K562 (cell line): ENCODE measurements at regions not wholly inside any gene's neighbourhood (a gene's known extent, or its start where the extent isn't known, plus 50 kb on each side); places are given as distances from the start of the nearest gene placed in this dataset.

Source experiments
- ATAC-seq: fragments of 200-7000 bp; cut with Tn5 transposase; 3 replicates; pipeline ENCODE4 v1.9.1; 2020; ENCODE audit warnings: moderate library complexity
- BruUV-seq: library from RNA; stranded (reverse); fragments of 400-500 nt; replicated peaks from 2 replicates; lab custom pipeline; 2021; lab: Mats Ljungman, UMichigan
- CTCF ChIA-PET: fragments of 300-600 bp; formaldehyde crosslinking; extraction: SDS; loops from one replicate; lab custom pipeline; 2021; ENCODE audit warnings: low intra/inter-chr PET ratio; lab: Yijun Ruan, JAX
- POLR2A ChIA-PET: fragments of 300-600, 350-650 bp; sonication (Branson Sonifier 250); formaldehyde crosslinking; extraction: SDS; loops from one replicate; lab custom pipeline; 2021; ENCODE audit warnings: antibody characterized with exemption, inconsistent platforms; lab: Yijun Ruan, JAX
- DNase-seq, 4 experiments: peaks; one replicate each; pipeline versions ENCODE4 v3.0.0 to v3.0.0-alpha.2; 2011 to 2018; ENCODE audit warnings: low spot score in 3 of 4, mixed read lengths in 3 of 4; ENCODE audit errors: extremely low read depth in 1 of 4
- FAIRE-seq: peaks from 2 replicates; lab custom pipeline; 2011; peaks lifted over from hg19 to GRCh38; lab: Jason Lieb, UNC
- H2AFZ ChIP-seq: 2 replicates; pipeline ENCODE4 v1.6.0; 2011; ENCODE audit warnings: low read depth, low read length, control low read depth, inconsistent platforms
- H3K27ac ChIP-seq: fragments of 200-600 bp; 3 replicates; pipeline ENCODE4 v1.8.0; 2011; ENCODE audit warnings: low read depth, mild to moderate bottlenecking, control low read depth, inconsistent platforms, low read length, moderate library complexity, mixed read lengths; ENCODE audit errors: extremely low read depth
- H3K27me3 ChIP-seq, 2 experiments: fragments of 300-600 bp in 1 of 2; 2 replicates in 1 of 2; 3 replicates in 1 of 2; pipeline versions ENCODE4 v1.6.0 to v1.8.0; 2011; ENCODE audit warnings: inconsistent platforms in 2 of 2, low read length in 2 of 2, mild to moderate bottlenecking in 1 of 2, mixed read lengths in 1 of 2, moderate library complexity in 1 of 2; ENCODE audit not compliant: control insufficient read depth in 2 of 2, insufficient read depth in 2 of 2
- H3K36me3 ChIP-seq: fragments of 300-600 bp; 3 replicates; pipeline ENCODE4 v1.8.0; 2011; ENCODE audit warnings: mild to moderate bottlenecking, low read length, inconsistent platforms; ENCODE audit not compliant: control insufficient read depth, insufficient read depth
- H3K4me1 ChIP-seq, 2 experiments: fragments of 200-600 bp in 1 of 2; replicated peaks in 1 of 2; 2 replicates in 1 of 2; 3 replicates in 1 of 2; pipeline versions ENCODE4 v1.5.1 to v1.8.0; 2011; ENCODE audit warnings: inconsistent platforms in 2 of 2, low read length in 2 of 2, mild to moderate bottlenecking in 1 of 2, mixed read lengths in 1 of 2, moderate library complexity in 1 of 2; ENCODE audit not compliant: control insufficient read depth in 2 of 2, insufficient read depth in 2 of 2
- H3K4me2 ChIP-seq: 2 replicates; pipeline ENCODE4 v1.6.1; 2011; ENCODE audit warnings: low read length, control low read depth, inconsistent platforms, mixed read lengths; ENCODE audit not compliant: insufficient read depth
- H3K4me3 ChIP-seq: fragments of 200-600 bp; sonication (generic), shearing (Covaris generic); 2 replicates; pipeline ENCODE4 v1.5.1; 2016; ENCODE audit warnings: control low read depth, inconsistent platforms
- H3K79me2 ChIP-seq: fragments of 200-600 bp; 3 replicates; pipeline ENCODE4 v1.8.0; 2011; ENCODE audit warnings: low read length, inconsistent platforms; ENCODE audit not compliant: control insufficient read depth, insufficient read depth
- H3K9ac ChIP-seq, 2 experiments: 2 replicates each; pipeline versions ENCODE4 v1.6.0 to v1.6.1; 2011; ENCODE audit warnings: low read depth in 2 of 2, low read length in 2 of 2, control low read depth in 1 of 2, inconsistent platforms in 1 of 2, mild to moderate bottlenecking in 1 of 2, mixed read lengths in 1 of 2; ENCODE audit not compliant: insufficient read depth in 1 of 2
- H3K9me1 ChIP-seq: one replicate; pipeline ENCODE4 v1.6.0; 2011; ENCODE audit warnings: inconsistent platforms, mild to moderate bottlenecking, low read length, moderate library complexity; ENCODE audit not compliant: control insufficient read depth, insufficient read depth
- H3K9me3 ChIP-seq: replicated peaks from 2 replicates; pipeline ENCODE4 v1.5.1; 2011; ENCODE audit warnings: low read depth, low read length, inconsistent platforms; ENCODE audit not compliant: control insufficient read depth, insufficient read depth
- H4K20me1 ChIP-seq: replicated peaks from 2 replicates; pipeline ENCODE4 v1.6.1; 2011; ENCODE audit warnings: low read length, inconsistent platforms, mixed read lengths; ENCODE audit not compliant: control insufficient read depth, insufficient read depth
- ADNP ChIP-seq: fragments of 200-800 bp; sonication (Bioruptor generic); IDR thresholded peaks from 2 replicates; pipeline ENCODE4 v1.6.1; 2016; ENCODE audit warnings: missing genetic modification characterization, missing compliant biosample characterization
- BRF1 ChIP-seq: IDR thresholded peaks from 3 replicates; pipeline ENCODE4 v1.6.1; 2011; ENCODE audit warnings: borderline replicate concordance, mild to moderate bottlenecking; ENCODE audit not compliant: insufficient read length; ENCODE audit errors: extremely low read depth
- CHCHD3 ChIP-seq: fragments of 250-450 bp; sonication (Bioruptor Pico); IDR thresholded peaks from 2 replicates; pipeline ENCODE4 v2.1.2; 2022; ENCODE audit warnings: mild to moderate bottlenecking
- CXXC5 ChIP-seq: fragments of 250-450 bp; sonication (Bioruptor Pico); IDR thresholded peaks from 2 replicates; pipeline ENCODE4 v1.8.0; 2022; ENCODE audit warnings: inconsistent platforms, mild to moderate bottlenecking, moderate library complexity
- ETV6 ChIP-seq, 3 experiments: fragments of 150-350 bp in 1 of 3; sonication (generic) in 1 of 3; formaldehyde crosslinking in 1 of 3; IDR thresholded peaks; 2 replicates each; pipeline versions ENCODE4 v1.6.1 to v1.8.0; 2014 to 2022; ENCODE audit warnings: borderline replicate concordance in 2 of 3, low read depth in 2 of 3, antibody characterized with exemption in 1 of 3, low read length in 1 of 3, mild to moderate bottlenecking in 1 of 3, missing genetic modification reagents in 1 of 3
- HCFC1 ChIP-seq: IDR thresholded peaks from 2 replicates; pipeline ENCODE4 v1.6.1; 2012; ENCODE audit warnings: low read depth, low read length, improper control_type of control experiment
- MAFG ChIP-seq: fragments of 450-650 bp; conservative IDR thresholded peaks from 2 replicates; pipeline ENCODE4 v1.6.1; 2016; ENCODE audit warnings: missing genetic modification characterization, missing compliant biosample characterization
- NCOR1 ChIP-seq: fragments of 450-650 bp; IDR thresholded peaks from 2 replicates; pipeline ENCODE4 v1.6.1; 2016; ENCODE audit warnings: mild to moderate bottlenecking, moderate library complexity
- NFATC3 ChIP-seq: fragments of 450-650 bp; IDR thresholded peaks from 2 replicates; pipeline ENCODE4 v1.6.1; 2017; ENCODE audit warnings: mild to moderate bottlenecking
- POLR2A ChIP-seq: fragments of 450-650 bp; conservative IDR thresholded peaks from 2 replicates; pipeline ENCODE4 v1.6.1; 2016
- TOE1 ChIP-seq, 2 experiments: fragments of 450-650 bp in 1 of 2; sonication (generic) in 1 of 2; formaldehyde crosslinking in 1 of 2; IDR thresholded peaks; 2 replicates each; pipeline versions ENCODE4 v1.7.1 to v1.8.0; 2016 to 2022; ENCODE audit warnings: borderline replicate concordance in 2 of 2, mild to moderate bottlenecking in 2 of 2, antibody characterized with exemption in 1 of 2, inconsistent platforms in 1 of 2, low read depth in 1 of 2, missing genetic modification reagents in 1 of 2, moderate library complexity in 1 of 2
- U2AF2 ChIP-seq: fragments of 200-400 bp; formaldehyde crosslinking; optimal IDR thresholded peaks from 2 replicates; pipeline ENCODE3; 2017; ENCODE audit warnings: low read depth, mild to moderate bottlenecking, low read length
- ZBTB1 ChIP-seq: sonication (generic); formaldehyde crosslinking; IDR thresholded peaks from 2 replicates; pipeline ENCODE4 v1.8.1; 2023; ENCODE audit warnings: missing genetic modification reagents, low read depth, mild to moderate bottlenecking, borderline replicate concordance
- ZKSCAN1 ChIP-seq: fragments of 150-350 bp; IDR thresholded peaks from 2 replicates; pipeline ENCODE4 v1.6.1; 2016; ENCODE audit warnings: low read depth, low read length
- ZNF174 ChIP-seq: fragments of 250-450 bp; sonication (Bioruptor Pico); IDR thresholded peaks from 2 replicates; pipeline ENCODE4 v1.4.0; 2020; ENCODE audit warnings: mild to moderate bottlenecking
- in situ Hi-C: fragments of 300-500 bp; cut with MboI; formaldehyde crosslinking; loops from 4 replicates; pipeline ENCODE4 v1.15.0; 2018; ENCODE audit warnings: inconsistent platforms, mixed read lengths
- intact Hi-C: fragments of 100-400 bp; cut with micrococcal nuclease; formaldehyde crosslinking; loops from 2 replicates; pipeline ENCODE4 v1.14.2; 2022
- TF ChIP-seq, protein P1 (sequence below), 3 experiments: fragments of 200-800 bp in 1 of 3; fragments of 250-450 bp in 1 of 3; fragments of 450-650 bp in 1 of 3; sonication (Bioruptor Pico) in 1 of 3; sonication (Bioruptor generic) in 1 of 3; formaldehyde crosslinking in 1 of 3; IDR thresholded peaks; 2 replicates each; pipeline versions ENCODE4 v1.6.1 to v1.8.0; 2016 to 2022; ENCODE audit warnings: mild to moderate bottlenecking in 2 of 3, missing genetic modification characterization in 2 of 3, missing compliant biosample characterization in 1 of 3, moderate library complexity in 1 of 3
- TF ChIP-seq, protein P2 (sequence below): fragments of 450-650 bp; formaldehyde crosslinking; IDR thresholded peaks from 2 replicates; pipeline ENCODE4 v1.4.0; 2020; ENCODE audit warnings: mild to moderate bottlenecking
- TF ChIP-seq, protein P3 (sequence below): IDR thresholded peaks from 2 replicates; pipeline ENCODE4 v1.6.1; 2016; ENCODE audit warnings: missing genetic modification characterization, missing compliant biosample characterization

DNA sequence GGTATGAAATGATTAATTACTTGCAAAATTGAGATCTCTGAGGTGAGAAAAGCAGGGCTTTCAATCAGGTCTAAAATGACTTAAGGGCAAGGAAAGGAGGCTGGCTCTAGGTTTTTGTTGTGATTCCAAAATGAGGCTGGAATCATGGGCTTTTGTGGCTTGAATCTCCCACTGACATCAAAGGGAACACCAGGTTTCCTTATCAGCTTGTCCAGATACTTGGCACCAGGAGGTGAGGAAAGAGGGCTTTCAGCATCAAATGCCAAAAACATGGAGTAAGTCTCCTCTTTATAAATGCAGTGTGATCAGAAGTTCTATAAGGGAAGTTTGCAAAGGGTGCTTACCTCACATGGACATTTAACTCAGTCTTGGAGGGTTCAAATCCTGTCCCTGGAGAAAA is 402.3 kb downstream of the NDFIP2 start:
- Histone ChIP-seq H3K36me3 (no peaks in the 10 kb centered on the region), H3K4me3 (no peak overlapping the region), H3K79me2 (no peaks in the 10 kb centered on the region), H3K9me3 (no peaks in the 10 kb centered on the region), H4K20me1 (no peaks in the 10 kb centered on the region), H3K9ac (no peak overlapping the region), H3K9me1 (no peaks in the 10 kb centered on the region), H3K4me1 (no peaks in the 10 kb centered on the region), H3K27ac (no peak overlapping the region), H2AFZ (no peak overlapping the region), H3K27me3 (no peaks in the 10 kb centered on the region), H3K4me2 (no peak overlapping the region)
- CTCF ChIA-PET, result no interaction called here
- DNase-seq, result no peak
- intact Hi-C loops, result no loop called here
- in situ Hi-C loops, result no loop called here
- no TSS peak for BruUV-seq
- FAIRE-seq, result no peak
- POLR2A ChIA-PET, result no interaction called here
- no peak for ATAC-seq
- no peak for TF ChIP-seq POLR2A
- TF ChIP-seq, protein P1, sequence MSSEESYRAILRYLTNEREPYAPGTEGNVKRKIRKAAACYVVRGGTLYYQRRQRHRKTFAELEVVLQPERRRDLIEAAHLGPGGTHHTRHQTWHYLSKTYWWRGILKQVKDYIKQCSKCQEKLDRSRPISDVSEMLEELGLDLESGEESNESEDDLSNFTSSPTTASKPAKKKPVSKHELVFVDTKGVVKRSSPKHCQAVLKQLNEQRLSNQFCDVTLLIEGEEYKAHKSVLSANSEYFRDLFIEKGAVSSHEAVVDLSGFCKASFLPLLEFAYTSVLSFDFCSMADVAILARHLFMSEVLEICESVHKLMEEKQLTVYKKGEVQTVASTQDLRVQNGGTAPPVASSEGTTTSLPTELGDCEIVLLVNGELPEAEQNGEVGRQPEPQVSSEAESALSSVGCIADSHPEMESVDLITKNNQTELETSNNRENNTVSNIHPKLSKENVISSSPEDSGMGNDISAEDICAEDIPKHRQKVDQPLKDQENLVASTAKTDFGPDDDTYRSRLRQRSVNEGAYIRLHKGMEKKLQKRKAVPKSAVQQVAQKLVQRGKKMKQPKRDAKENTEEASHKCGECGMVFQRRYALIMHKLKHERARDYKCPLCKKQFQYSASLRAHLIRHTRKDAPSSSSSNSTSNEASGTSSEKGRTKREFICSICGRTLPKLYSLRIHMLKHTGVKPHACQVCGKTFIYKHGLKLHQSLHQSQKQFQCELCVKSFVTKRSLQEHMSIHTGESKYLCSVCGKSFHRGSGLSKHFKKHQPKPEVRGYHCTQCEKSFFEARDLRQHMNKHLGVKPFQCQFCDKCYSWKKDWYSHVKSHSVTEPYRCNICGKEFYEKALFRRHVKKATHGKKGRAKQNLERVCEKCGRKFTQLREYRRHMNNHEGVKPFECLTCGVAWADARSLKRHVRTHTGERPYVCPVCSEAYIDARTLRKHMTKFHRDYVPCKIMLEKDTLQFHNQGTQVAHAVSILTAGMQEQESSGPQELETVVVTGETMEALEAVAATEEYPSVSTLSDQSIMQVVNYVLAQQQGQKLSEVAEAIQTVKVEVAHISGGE (CRISPR knock-in tag; IDR thresholded peaks at IDR 0.05), result no peak
- TF ChIP-seq U2AF2, result no peak
- TF ChIP-seq HCFC1, result no peak
- no peak for TF ChIP-seq MAFG (tag)
- no peak for TF ChIP-seq CHCHD3 (CRISPR knock-in tag)
- TF ChIP-seq, protein P2, sequence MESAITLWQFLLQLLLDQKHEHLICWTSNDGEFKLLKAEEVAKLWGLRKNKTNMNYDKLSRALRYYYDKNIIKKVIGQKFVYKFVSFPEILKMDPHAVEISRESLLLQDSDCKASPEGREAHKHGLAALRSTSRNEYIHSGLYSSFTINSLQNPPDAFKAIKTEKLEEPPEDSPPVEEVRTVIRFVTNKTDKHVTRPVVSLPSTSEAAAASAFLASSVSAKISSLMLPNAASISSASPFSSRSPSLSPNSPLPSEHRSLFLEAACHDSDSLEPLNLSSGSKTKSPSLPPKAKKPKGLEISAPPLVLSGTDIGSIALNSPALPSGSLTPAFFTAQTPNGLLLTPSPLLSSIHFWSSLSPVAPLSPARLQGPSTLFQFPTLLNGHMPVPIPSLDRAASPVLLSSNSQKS, result no peak
- TF ChIP-seq ZNF174 (CRISPR knock-in tag), result no peak
- no peak for TF ChIP-seq ZKSCAN1
- TF ChIP-seq NCOR1, result no peak
- TF ChIP-seq TOE1 (IDR thresholded peaks at IDR 0.05; ENCODE audit: borderline replicate concordance), result no peak
- no peak for TF ChIP-seq TOE1 (CRISPR knock-in tag; IDR thresholded peaks at IDR 0.05; ENCODE audit: borderline replicate concordance, low read depth)
- no peak for TF ChIP-seq ETV6 (IDR thresholded peaks at IDR 0.05; ENCODE audit: borderline replicate concordance in 1 of 2, low read depth in 2 of 2, low read length in 1 of 2)
- TF ChIP-seq ETV6 (CRISPR knock-in tag; IDR thresholded peaks at IDR 0.05; ENCODE audit: borderline replicate concordance), result no peak
- TF ChIP-seq CXXC5 (CRISPR knock-in tag), result no peak
- TF ChIP-seq BRF1, result no peak
- TF ChIP-seq ADNP (tag), result no peak
- no peak for TF ChIP-seq NFATC3
- TF ChIP-seq, protein P3, sequence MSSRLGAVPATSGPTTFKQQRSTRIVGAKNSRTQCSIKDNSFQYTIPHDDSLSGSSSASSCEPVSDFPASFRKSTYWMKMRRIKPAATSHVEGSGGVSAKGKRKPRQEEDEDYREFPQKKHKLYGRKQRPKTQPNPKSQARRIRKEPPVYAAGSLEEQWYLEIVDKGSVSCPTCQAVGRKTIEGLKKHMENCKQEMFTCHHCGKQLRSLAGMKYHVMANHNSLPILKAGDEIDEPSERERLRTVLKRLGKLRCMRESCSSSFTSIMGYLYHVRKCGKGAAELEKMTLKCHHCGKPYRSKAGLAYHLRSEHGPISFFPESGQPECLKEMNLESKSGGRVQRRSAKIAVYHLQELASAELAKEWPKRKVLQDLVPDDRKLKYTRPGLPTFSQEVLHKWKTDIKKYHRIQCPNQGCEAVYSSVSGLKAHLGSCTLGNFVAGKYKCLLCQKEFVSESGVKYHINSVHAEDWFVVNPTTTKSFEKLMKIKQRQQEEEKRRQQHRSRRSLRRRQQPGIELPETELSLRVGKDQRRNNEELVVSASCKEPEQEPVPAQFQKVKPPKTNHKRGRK (tag), result no peak
- no peak for TF ChIP-seq ZBTB1 (CRISPR knock-in tag)
